ENCODE measurements at regions not wholly inside any gene's neighbourhood (a gene's known extent, or its start where the extent isn't known, plus 50 kb on each side); places are given as distances from the start of the nearest gene placed in this dataset.

DNA sequence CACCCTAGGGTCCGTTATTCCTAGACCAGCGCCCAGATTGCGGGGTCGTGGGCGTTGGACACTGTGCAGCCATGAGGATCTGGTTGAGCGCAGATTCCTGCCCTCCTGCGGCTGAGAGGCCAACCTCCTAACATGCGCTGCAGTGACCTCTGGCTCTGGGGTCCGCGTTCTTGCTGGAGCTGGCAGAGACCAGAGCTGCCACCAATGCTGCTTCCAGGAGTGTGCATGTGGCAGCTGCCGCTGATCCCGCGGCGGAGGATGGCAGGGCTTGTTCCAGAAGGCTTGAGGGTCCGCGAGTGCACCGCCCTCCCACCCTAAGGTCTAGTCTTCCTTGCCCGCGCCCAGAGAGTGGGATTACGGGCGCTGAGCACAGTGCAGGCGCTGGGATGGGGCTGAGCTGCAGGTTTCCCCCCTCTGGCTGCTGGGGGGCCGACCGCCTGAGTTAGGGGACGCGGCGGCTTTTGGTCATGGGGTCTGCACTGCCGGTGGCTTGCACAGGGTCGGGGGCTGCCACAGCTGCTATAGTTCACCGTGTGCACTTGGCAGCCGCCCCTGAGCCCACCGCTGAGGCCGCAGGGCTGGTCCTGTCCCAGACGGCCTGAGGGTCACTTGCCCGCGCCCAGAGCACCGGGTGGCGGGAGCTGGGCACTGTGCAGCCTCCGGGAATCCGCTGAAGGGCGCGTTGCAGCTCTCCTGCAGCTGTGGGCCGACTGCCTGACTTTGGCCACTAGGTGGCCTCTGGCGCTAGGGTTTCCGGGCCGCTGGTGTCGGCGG lies 145.9 kb downstream of the CCDC74A start:
- TF ChIP-seq, protein P1, sequence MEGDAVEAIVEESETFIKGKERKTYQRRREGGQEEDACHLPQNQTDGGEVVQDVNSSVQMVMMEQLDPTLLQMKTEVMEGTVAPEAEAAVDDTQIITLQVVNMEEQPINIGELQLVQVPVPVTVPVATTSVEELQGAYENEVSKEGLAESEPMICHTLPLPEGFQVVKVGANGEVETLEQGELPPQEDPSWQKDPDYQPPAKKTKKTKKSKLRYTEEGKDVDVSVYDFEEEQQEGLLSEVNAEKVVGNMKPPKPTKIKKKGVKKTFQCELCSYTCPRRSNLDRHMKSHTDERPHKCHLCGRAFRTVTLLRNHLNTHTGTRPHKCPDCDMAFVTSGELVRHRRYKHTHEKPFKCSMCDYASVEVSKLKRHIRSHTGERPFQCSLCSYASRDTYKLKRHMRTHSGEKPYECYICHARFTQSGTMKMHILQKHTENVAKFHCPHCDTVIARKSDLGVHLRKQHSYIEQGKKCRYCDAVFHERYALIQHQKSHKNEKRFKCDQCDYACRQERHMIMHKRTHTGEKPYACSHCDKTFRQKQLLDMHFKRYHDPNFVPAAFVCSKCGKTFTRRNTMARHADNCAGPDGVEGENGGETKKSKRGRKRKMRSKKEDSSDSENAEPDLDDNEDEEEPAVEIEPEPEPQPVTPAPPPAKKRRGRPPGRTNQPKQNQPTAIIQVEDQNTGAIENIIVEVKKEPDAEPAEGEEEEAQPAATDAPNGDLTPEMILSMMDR (IDR thresholded peaks at IDR 0.05), result peak; percentile 79
- TF ChIP-seq POLR2A (IDR thresholded peaks at IDR 0.05; ENCODE audit: low read length) (no peak), RFX5 (IDR thresholded peaks at IDR 0.05) (no peak), JUN (IDR thresholded peaks at IDR 0.05) (no peak), KDM5A (IDR thresholded peaks at IDR 0.05) (no peak)
- TF ChIP-seq, protein P2, sequence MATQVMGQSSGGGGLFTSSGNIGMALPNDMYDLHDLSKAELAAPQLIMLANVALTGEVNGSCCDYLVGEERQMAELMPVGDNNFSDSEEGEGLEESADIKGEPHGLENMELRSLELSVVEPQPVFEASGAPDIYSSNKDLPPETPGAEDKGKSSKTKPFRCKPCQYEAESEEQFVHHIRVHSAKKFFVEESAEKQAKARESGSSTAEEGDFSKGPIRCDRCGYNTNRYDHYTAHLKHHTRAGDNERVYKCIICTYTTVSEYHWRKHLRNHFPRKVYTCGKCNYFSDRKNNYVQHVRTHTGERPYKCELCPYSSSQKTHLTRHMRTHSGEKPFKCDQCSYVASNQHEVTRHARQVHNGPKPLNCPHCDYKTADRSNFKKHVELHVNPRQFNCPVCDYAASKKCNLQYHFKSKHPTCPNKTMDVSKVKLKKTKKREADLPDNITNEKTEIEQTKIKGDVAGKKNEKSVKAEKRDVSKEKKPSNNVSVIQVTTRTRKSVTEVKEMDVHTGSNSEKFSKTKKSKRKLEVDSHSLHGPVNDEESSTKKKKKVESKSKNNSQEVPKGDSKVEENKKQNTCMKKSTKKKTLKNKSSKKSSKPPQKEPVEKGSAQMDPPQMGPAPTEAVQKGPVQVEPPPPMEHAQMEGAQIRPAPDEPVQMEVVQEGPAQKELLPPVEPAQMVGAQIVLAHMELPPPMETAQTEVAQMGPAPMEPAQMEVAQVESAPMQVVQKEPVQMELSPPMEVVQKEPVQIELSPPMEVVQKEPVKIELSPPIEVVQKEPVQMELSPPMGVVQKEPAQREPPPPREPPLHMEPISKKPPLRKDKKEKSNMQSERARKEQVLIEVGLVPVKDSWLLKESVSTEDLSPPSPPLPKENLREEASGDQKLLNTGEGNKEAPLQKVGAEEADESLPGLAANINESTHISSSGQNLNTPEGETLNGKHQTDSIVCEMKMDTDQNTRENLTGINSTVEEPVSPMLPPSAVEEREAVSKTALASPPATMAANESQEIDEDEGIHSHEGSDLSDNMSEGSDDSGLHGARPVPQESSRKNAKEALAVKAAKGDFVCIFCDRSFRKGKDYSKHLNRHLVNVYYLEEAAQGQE (IDR thresholded peaks at IDR 0.05), result no peak

Data from A549 (cell line).